ENCODE measurements at regions not wholly inside any gene's neighbourhood (a gene's known extent, or its start where the extent isn't known, plus 50 kb on each side); places are given as distances from the start of the nearest gene placed in this dataset.

DNA sequence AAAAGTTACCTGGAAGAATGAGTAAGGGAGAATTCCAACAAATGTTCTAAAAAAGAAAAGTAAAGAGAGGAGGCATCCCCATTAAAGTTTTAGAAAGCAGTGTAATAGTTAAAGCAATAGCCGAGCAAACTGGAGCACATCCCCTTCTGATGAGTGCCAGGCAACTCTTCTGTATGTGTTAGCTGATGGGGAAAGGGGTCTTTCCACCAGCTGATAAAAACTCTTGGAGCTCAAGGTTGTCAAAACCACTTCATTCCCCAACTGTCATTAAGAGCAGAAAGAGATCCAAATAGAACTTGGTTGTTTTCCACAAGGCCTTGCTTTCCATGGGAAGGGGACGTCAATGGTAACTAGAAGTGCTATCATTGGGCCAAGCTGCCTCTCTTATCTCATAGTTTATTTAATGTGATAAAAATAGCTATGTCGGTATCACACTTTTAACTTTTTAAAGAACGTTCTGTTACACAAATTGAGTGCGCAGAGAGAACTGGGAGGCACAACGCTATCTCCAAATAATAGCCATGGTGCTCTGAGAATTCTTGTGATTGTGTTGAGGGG is 116.9 kb downstream of the POLR2M start:
- DNase-seq (ENCODE audit: low spot score): no peak

GRCh38 chr15:57824186-57824585 is 117.7 kb downstream of the POLR2M start:
- no peak for DNase-seq (ENCODE audit: low spot score)

DNA sequence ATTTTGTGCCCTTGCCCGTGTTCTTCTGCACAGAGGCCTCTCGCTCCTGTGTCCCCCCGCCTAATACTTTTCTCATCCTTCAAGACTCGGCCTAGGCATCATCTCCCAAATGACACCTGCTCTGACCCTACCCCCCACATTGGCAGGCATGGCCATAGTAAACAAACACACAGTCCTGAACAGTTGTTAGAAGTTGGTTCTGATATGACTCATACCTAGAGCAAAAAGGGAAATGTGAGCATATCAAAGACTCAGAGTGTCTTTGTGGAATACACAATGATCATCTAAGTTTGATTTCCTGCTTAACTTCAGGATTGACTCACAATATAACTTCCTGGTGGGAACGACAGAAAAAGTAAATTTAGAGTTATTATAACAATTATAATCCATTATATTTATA is 120.5 kb downstream of the POLR2M start:
- no peak for DNase-seq (ENCODE audit: low spot score)

DNA sequence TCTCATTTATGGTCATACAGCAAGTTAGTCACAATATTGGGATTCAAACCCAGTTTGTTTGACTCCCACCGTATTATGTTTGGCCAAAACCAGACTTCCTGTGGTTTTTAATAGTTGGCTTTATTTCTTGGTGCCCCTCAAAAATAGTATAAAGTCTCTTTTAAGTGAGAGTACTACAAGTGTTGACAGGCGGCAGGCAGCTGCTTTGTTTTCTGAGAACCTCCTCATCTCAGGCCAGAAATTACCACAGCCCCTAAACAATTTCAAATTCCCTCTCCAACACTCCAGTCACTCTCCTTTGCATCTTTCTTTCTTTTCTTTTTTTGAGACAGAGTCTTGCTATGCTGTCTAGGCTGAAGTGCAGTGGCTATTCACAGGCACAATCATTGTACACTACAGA is 121.5 kb downstream of the POLR2M start:
- DNase-seq (ENCODE audit: low spot score): no peak

DNA sequence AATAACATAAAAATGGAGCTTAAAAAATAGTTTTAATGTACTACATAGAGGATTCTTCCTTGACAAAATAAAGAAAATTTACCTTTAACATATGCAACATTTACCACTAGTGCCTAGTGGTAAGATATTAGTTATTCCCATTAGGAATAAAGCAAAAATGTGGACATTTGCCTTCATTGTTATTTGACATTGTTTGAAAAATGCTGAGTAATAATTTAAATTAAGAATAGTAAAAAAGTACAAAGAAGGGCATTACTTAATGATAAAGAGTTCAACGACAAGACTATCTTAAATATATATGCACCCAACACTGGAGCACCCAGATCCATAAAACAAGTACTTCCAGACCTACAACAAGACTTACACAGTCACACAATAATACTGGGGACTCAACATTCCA is 125.7 kb downstream of the POLR2M start:
- no peak for DNase-seq (ENCODE audit: low spot score)

DNA sequence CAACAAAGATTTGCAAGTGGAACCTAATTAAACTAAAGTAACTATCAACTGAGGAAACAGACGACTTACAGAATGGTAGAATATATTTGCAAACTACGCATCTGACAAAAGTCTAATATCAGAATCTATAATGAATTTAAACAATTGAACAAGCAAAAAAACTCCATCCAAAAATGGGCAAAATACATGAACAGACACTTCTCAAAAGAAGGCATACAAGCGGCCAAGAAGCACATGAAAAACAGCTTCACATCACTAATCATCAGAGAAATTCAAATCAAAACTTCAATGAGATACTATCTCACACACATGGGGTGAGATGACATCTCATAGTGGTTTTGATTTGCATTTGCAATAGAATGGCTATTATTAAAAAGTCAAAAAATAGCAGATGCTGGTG is 128.6 kb downstream of the POLR2M start:
- no peak for DNase-seq (ENCODE audit: low spot score)

- no peak for DNase-seq (ENCODE audit: low spot score)
These were observed 142.8 kb downstream of the POLR2M start for GRCh38 chr15:57849317-57849716.

DNA sequence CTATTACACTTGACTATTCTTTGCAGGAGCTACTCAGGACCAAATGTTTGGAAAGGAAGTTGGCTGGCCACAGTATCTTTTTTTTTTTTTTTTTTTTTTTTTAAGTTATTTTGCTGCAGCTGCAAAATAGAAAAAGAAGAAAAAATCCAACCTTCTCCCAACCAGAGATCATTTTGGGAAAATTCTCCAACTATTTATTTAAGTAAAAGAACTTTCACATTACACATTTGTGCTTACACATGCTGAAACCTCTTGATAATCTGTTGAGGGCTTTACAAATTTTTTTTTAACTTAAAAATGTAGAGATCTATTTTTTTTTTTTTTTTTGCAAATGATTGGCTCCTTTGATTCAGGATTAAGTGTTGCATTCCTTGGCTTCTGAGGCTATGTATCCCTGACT is 148.0 kb downstream of the POLR2M start:
- no peak for DNase-seq (ENCODE audit: low spot score)

DNA sequence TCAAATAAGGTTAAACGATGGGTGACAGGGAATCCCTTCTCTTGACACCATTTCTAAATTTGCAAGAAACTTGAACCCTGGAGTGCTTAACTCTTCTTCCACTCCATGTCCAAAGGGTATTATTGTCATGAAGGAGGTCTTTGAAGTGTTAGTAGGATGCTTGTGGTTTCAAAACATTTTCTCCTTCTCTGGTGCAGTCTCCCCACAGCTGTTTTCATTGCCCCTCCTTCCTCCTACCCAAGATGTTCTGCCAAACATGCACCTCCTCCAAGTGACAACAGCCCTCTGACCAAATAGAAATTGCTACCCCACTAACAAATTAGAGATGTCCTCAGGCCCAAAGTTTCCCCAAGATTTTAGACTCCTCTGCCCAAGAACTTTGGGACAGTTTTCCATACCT is 151.4 kb downstream of the POLR2M start:
- DNase-seq (ENCODE audit: low spot score): no peak

GRCh38 chr15:57859130-57859685 is 152.7 kb downstream of the POLR2M start:
- DNase-seq (ENCODE audit: low spot score): no peak

GRCh38 chr15:57861034-57861638 is 154.6 kb downstream of the POLR2M start:
- peak; percentile 50 for DNase-seq (ENCODE audit: low spot score)

- DNase-seq (ENCODE audit: low spot score): peak; percentile 88
These were observed 155.5 kb downstream of the POLR2M start for GRCh38 chr15:57861815-57862586.

- DNase-seq (ENCODE audit: low spot score): no peak
These were observed 156.2 kb downstream of the POLR2M start for GRCh38 chr15:57862761-57863160.

GRCh38 chr15:57865294-57865693 is 158.8 kb downstream of the POLR2M start:
- no peak for DNase-seq (ENCODE audit: low spot score)

GRCh38 chr15:57866149-57866736 is 159.7 kb downstream of the POLR2M start:
- DNase-seq (ENCODE audit: low spot score): peak; percentile 44

DNA sequence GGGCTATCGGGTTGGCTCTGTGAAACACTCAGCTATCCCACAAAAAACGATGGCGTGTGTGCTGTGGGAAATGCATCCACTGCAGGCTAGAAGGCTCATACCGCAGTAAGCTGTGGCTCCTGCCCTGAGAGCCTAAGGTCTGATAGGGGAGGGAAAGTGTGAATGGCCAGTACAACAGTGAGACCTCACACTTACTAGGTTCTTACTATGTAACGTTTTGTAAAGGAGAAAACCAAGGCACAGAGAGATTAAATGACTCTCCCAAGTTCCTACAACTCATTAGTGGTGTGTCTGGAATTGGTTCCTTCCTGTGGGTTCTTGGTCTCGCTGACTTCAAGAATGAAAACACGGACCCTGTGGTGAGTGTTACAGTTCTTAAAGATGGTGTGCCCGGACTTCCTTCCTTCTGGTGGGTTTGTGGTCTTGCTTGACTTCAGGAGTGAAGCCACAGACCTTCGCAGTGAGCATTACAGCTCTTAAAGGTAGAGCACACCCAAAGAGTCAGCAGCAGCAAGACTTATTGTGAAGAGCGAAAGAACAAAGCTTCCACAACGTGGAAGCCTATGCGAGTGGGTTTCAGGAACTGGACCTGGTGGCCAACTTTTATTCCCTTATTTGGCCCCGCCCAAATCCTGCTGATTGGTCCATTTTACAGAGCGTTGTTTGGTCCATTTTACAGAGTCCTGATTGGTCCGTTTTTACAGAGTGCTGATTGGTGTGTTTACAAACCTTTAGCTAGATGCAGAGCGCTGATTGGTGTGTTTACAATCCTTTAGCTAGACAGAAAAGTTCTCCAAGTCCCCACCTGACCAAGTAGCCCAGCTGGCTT is 161.7 kb downstream of the POLR2M start:
- DNase-seq (ENCODE audit: low spot score): no peak

- DNase-seq (ENCODE audit: low spot score): no peak
These were observed 164.2 kb downstream of the POLR2M start for GRCh38 chr15:57870667-57871066.

- DNase-seq (ENCODE audit: low spot score): no peak
These were observed 165.9 kb downstream of the POLR2M start for GRCh38 chr15:57872281-57873030.

GRCh38 chr15:57873564-57874209 is 167.2 kb downstream of the POLR2M start:
- peak; percentile 45 for DNase-seq (ENCODE audit: low spot score)

DNA sequence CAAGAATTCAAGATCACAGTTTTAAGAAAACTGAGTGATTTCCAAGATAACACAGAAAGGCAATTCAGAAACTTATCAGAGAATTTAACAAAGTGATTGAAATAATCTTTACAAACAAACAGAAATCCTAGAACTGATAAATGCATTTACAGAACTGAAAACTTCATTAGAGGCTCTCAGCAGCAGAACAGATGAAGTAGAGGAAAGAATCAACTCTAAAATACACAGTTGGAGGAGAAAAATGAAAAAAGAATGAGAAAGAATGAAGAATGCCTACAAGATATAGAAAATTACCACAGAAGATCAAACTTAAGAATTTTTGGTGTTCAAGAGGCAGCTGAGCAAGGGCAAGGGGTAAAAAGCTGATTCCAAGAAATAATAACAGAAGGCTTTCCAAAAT is 168.8 kb downstream of the POLR2M start:
- no peak for DNase-seq (ENCODE audit: low spot score)

DNA sequence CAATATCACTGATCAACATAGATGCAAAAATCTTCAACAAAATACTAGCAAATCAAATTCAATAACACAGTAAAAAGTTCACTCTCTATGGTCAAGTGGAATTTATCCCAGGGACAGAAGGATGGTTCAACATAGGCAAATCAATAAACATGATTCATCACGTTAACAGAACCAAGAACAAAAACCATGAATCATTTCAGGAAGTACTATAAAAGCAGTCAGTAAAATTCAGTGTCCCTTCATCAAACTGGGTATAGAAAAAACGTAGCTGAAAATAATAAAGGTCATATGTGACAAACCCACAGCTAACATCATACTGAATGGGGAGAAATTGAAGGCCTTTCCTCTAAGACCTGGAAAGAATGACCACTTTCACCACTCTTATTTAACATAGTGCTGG is 172.1 kb downstream of the POLR2M start:
- DNase-seq (ENCODE audit: low spot score): no peak

Data from AG08395 (cell line).